ENCODE measurements at regions not wholly inside any gene's neighbourhood (a gene's known extent, or its start where the extent isn't known, plus 50 kb on each side); places are given as distances from the start of the nearest gene placed in this dataset.

GRCh38 chr11:30650266-30650665, 64.1 kb upstream of the MPPED2 start:
- intact Hi-C loops (cut with micrococcal nuclease): no loop called here

All from T-helper 1 cell treated with Interleukin-12 subunit alpha and Interleukin-12 subunit beta and Interleukin-4 antibody, amounts not matched to agents 30 ng/mL and 1 ng/mL, for 36 hours (primary cell).